ENCODE measurements at regions not wholly inside any gene's neighbourhood (a gene's known extent, or its start where the extent isn't known, plus 50 kb on each side); places are given as distances from the start of the nearest gene placed in this dataset.

- DNase-seq (ENCODE audit: low read depth in 2 of 2) = no peak
Observed at GRCh38 chr16:7014756-7015155, 317.9 kb upstream of the RBFOX1 start.

GRCh38 chr16:7013990-7014389, 318.7 kb upstream of the RBFOX1 start:
- no peak for DNase-seq (ENCODE audit: low read depth in 2 of 2)

GRCh38 chr16:7004266-7004665, 328.4 kb upstream of the RBFOX1 start:
- no peak for DNase-seq (ENCODE audit: low read depth in 2 of 2)

- DNase-seq (ENCODE audit: low read depth in 2 of 2) = no peak
Observed at GRCh38 chr16:6993544-6993943, 339.1 kb upstream of the RBFOX1 start.

- no peak for DNase-seq (ENCODE audit: low read depth in 2 of 2)
Observed at GRCh38 chr16:6988846-6989245, 343.8 kb upstream of the RBFOX1 start.

GRCh38 chr16:6977916-6978315, 354.7 kb upstream of the RBFOX1 start:
- no peak for DNase-seq (ENCODE audit: low read depth in 2 of 2)

- no peak for DNase-seq (ENCODE audit: low read depth in 2 of 2)
Observed at GRCh38 chr16:6977291-6977690, 355.4 kb upstream of the RBFOX1 start.

- DNase-seq (ENCODE audit: low read depth in 2 of 2) = no peak
Observed at GRCh38 chr16:6976716-6977115, 355.9 kb upstream of the RBFOX1 start.

GRCh38 chr16:6970171-6970857, 362.3 kb upstream of the RBFOX1 start:
- no peak for DNase-seq (ENCODE audit: low read depth in 2 of 2)

- no peak for DNase-seq (ENCODE audit: low read depth in 2 of 2)
Observed at GRCh38 chr16:6969594-6969993, 363.1 kb upstream of the RBFOX1 start.

- DNase-seq (ENCODE audit: low read depth in 2 of 2) = no peak
Observed at GRCh38 chr16:6967796-6968320, 364.8 kb upstream of the RBFOX1 start.

- no peak for DNase-seq (ENCODE audit: low read depth in 2 of 2)
Observed at GRCh38 chr16:6966925-6967324, 365.7 kb upstream of the RBFOX1 start.

- no peak for DNase-seq (ENCODE audit: low read depth in 2 of 2)
Observed at GRCh38 chr16:6964679-6965078, 368.0 kb upstream of the RBFOX1 start.

GRCh38 chr16:6961704-6962103, 370.9 kb upstream of the RBFOX1 start:
- DNase-seq (ENCODE audit: low read depth in 2 of 2) = no peak

- no peak for DNase-seq (ENCODE audit: low read depth in 2 of 2)
Observed at GRCh38 chr16:6958184-6958583, 374.5 kb upstream of the RBFOX1 start.

GRCh38 chr16:6957681-6958080, 375.0 kb upstream of the RBFOX1 start:
- DNase-seq (ENCODE audit: low read depth in 2 of 2) = no peak

GRCh38 chr16:6956511-6956910, 376.1 kb upstream of the RBFOX1 start:
- DNase-seq (ENCODE audit: low read depth in 2 of 2) = no peak

GRCh38 chr16:6955303-6955702, 377.3 kb upstream of the RBFOX1 start:
- DNase-seq (ENCODE audit: low read depth in 2 of 2) = no peak

- DNase-seq (ENCODE audit: low read depth in 2 of 2) = no peak
Observed at GRCh38 chr16:6949240-6949639, 383.4 kb upstream of the RBFOX1 start.

GRCh38 chr16:6947291-6947690, 385.4 kb upstream of the RBFOX1 start:
- no peak for DNase-seq (ENCODE audit: low read depth in 2 of 2)

- DNase-seq (ENCODE audit: low read depth in 2 of 2) = no peak
Observed at GRCh38 chr16:6946802-6947201, 385.8 kb upstream of the RBFOX1 start.

GRCh38 chr16:6946106-6946505, 386.5 kb upstream of the RBFOX1 start:
- DNase-seq (ENCODE audit: low read depth in 2 of 2) = no peak

GRCh38 chr16:6940968-6941367, 391.7 kb upstream of the RBFOX1 start:
- no peak for DNase-seq (ENCODE audit: low read depth in 2 of 2)

- no peak for DNase-seq (ENCODE audit: low read depth in 2 of 2)
Observed at GRCh38 chr16:6937641-6938040, 395.0 kb upstream of the RBFOX1 start.

All from activated CD8-positive, alpha-beta memory T cell treated with anti-CD3 and anti-CD28 coated beads for 4 hours (primary cell).